SK-N-SH (cell line): ENCODE measurements at regions not wholly inside any gene's neighbourhood (a gene's known extent, or its start where the extent isn't known, plus 50 kb on each side); places are given as distances from the start of the nearest gene placed in this dataset.

Source experiments
- CTCF ChIA-PET: fragments of 300-600, 350-600 bp; formaldehyde crosslinking; extraction: SDS; loops from one replicate; lab custom pipeline; 2021; lab: Yijun Ruan, JAX
- POLR2A ChIA-PET: fragments of 350-600 bp; sonication (Branson Sonifier 250); formaldehyde crosslinking; extraction: SDS; loops from one replicate; lab custom pipeline; 2020; ENCODE audit warnings: antibody characterized with exemption, inconsistent platforms; lab: Yijun Ruan, JAX
- DNase-seq: peaks from one replicate; pipeline ENCODE4 v3.0.0; 2012
- H2AFZ ChIP-seq: fragments of 200-600 bp; sonication (generic); 2 replicates; pipeline ENCODE4 v1.8.1; 2016; ENCODE audit warnings: antibody characterized with exemption, mild to moderate bottlenecking, low read depth
- H3F3A ChIP-seq: fragments of 200-600 bp; sonication (generic); replicated peaks from 2 replicates; pipeline ENCODE3; 2016; ENCODE audit warnings: antibody characterized with exemption, mild to moderate bottlenecking; ENCODE audit not compliant: insufficient read depth
- H3K27ac ChIP-seq, 2 experiments: fragments of 200-500 bp in 1 of 2; fragments of 200-600 bp in 1 of 2; sonication (Bioruptor generic) in 1 of 2; sonication (generic), shearing (Covaris generic) in 1 of 2; 2 replicates each; pipeline versions ENCODE4 v1.5.1 to v1.6.1; 2014 to 2016; ENCODE audit warnings: low read depth in 2 of 2, inconsistent platforms in 1 of 2, low read length in 1 of 2, mild to moderate bottlenecking in 1 of 2, mixed read lengths in 1 of 2
- H3K27me3 ChIP-seq: fragments of 200-600 bp; sonication (generic), shearing (Covaris generic); 2 replicates; pipeline ENCODE4 v1.6.1; 2016; ENCODE audit warnings: mixed run types; ENCODE audit not compliant: insufficient read depth
- H3K36me3 ChIP-seq, 2 experiments: fragments of 200-500 bp in 1 of 2; fragments of 200-600 bp in 1 of 2; sonication (Bioruptor generic) in 1 of 2; sonication (generic) in 1 of 2; replicated peaks in 1 of 2; 2 replicates each; pipeline versions ENCODE3 to v1.5.1; 2014 to 2016; ENCODE audit warnings: low read length in 1 of 2, mild to moderate bottlenecking in 1 of 2; ENCODE audit not compliant: insufficient read depth in 2 of 2, control insufficient read depth in 1 of 2
- H3K4me1 ChIP-seq, 2 experiments: fragments of 200-500 bp in 1 of 2; fragments of 200-600 bp in 1 of 2; sonication (Bioruptor generic) in 1 of 2; sonication (generic), shearing (Covaris generic) in 1 of 2; 2 replicates each; pipeline versions ENCODE4 v1.5.1 to v1.6.1; 2014 to 2016; ENCODE audit warnings: low read depth in 1 of 2, low read length in 1 of 2, mixed run types in 1 of 2; ENCODE audit not compliant: insufficient read depth in 2 of 2, control insufficient read depth in 1 of 2
- H3K4me2 ChIP-seq: fragments of 200-600 bp; sonication (generic), shearing (Covaris generic); 2 replicates; pipeline ENCODE4 v1.6.1; 2017; ENCODE audit warnings: mixed run types
- H3K4me3 ChIP-seq, 2 experiments: fragments of 200-500 bp in 1 of 2; fragments of 200-600 bp in 1 of 2; sonication (Bioruptor generic) in 1 of 2; sonication (generic), shearing (Covaris generic) in 1 of 2; 2 replicates each; pipeline versions ENCODE4 v1.5.1 to v1.8.1; 2014 to 2016; ENCODE audit warnings: low read depth in 2 of 2, inconsistent platforms in 1 of 2, low read length in 1 of 2, mild to moderate bottlenecking in 1 of 2, mixed read lengths in 1 of 2, moderate library complexity in 1 of 2
- H3K79me2 ChIP-seq: fragments of 200-600 bp; sonication (generic); 2 replicates; pipeline ENCODE4 v1.8.1; 2017; ENCODE audit warnings: mild to moderate bottlenecking; ENCODE audit not compliant: insufficient read depth
- H3K9ac ChIP-seq: fragments of 200-600 bp; sonication (generic); 2 replicates; pipeline ENCODE4 v1.6.1; 2017; ENCODE audit warnings: mixed run types
- H3K9me2 ChIP-seq: fragments of 200-600 bp; sonication (generic); 2 replicates; pipeline ENCODE4 v1.6.1; 2017; ENCODE audit warnings: mixed run types
- H3K9me3 ChIP-seq: fragments of 200-600 bp; sonication (generic); 2 replicates; pipeline ENCODE4 v1.6.1; 2017; ENCODE audit warnings: mixed run types, mild to moderate bottlenecking, moderate library complexity
- H4K20me1 ChIP-seq: fragments of 200-600 bp; sonication (generic); 2 replicates; pipeline ENCODE4 v1.6.1; 2017; ENCODE audit warnings: mild to moderate bottlenecking, mixed run types; ENCODE audit not compliant: insufficient read depth
- CTCF ChIP-seq: fragments of 200-600 bp; sonication (generic); IDR thresholded peaks from 2 replicates; pipeline ENCODE4 v1.6.1; 2017; ENCODE audit warnings: antibody characterized with exemption, mild to moderate bottlenecking, moderate library complexity
- ELF1 ChIP-seq: IDR thresholded peaks from 2 replicates; pipeline ENCODE4 v1.4.0; 2012
- EP300 ChIP-seq, 2 experiments: IDR thresholded peaks; 2 replicates each; pipeline versions ENCODE4 v1.4.0 to v1.6.1; 2012; ENCODE audit warnings: borderline replicate concordance in 1 of 2, low read depth in 1 of 2, low read length in 1 of 2
- EZH2phosphoT487 ChIP-seq: fragments of 200-600 bp; sonication (generic); IDR thresholded peaks from 2 replicates; pipeline ENCODE4 v1.6.1; 2017; ENCODE audit warnings: low read depth, mixed run types, mild to moderate bottlenecking, antibody characterized with exemption, moderate library complexity, borderline replicate concordance
- FOSL2 ChIP-seq: IDR thresholded peaks from 2 replicates; pipeline ENCODE4 v1.4.0; 2012; ENCODE audit warnings: low read depth, mild to moderate bottlenecking, moderate library complexity, borderline replicate concordance
- FOXM1 ChIP-seq: IDR thresholded peaks from 2 replicates; pipeline ENCODE4 v1.4.0; 2012; ENCODE audit warnings: low read depth, mild to moderate bottlenecking
- GATA2 ChIP-seq: sonication (generic); formaldehyde crosslinking; IDR thresholded peaks from 2 replicates; pipeline ENCODE4 v1.5.0; 2020; ENCODE audit warnings: mild to moderate bottlenecking, missing genetic modification reagents
- IRF3 ChIP-seq: fragments of 150-350 bp; IDR thresholded peaks from 2 replicates; pipeline ENCODE4 v1.6.1; 2016; ENCODE audit warnings: mild to moderate bottlenecking, low read depth, low read length
- MXI1 ChIP-seq: IDR thresholded peaks from 2 replicates; pipeline ENCODE4 v1.6.1; 2012; ENCODE audit warnings: mild to moderate bottlenecking, low read depth, low read length, improper control_type of control experiment
- NRF1 ChIP-seq: IDR thresholded peaks from 2 replicates; pipeline ENCODE4 v1.6.1; 2012; ENCODE audit warnings: low read depth, mild to moderate bottlenecking, low read length
- PBX3 ChIP-seq: IDR thresholded peaks from 2 replicates; pipeline ENCODE4; 2012
- POLR2AphosphoS5 ChIP-seq: IDR thresholded peaks from 2 replicates; pipeline ENCODE4 v1.6.1; 2012; ENCODE audit warnings: low read depth, low read length
- RAD21 ChIP-seq: IDR thresholded peaks from 2 replicates; pipeline ENCODE4 v1.6.1; 2012; ENCODE audit warnings: mild to moderate bottlenecking, low read length
- REST ChIP-seq: IDR thresholded peaks from 2 replicates; pipeline ENCODE4 v1.6.1; 2012; ENCODE audit warnings: mild to moderate bottlenecking, low read depth, low read length, moderate library complexity
- SMC3 ChIP-seq: IDR thresholded peaks from 2 replicates; pipeline ENCODE4 v1.6.1; 2012; ENCODE audit warnings: low read depth, low read length, improper control_type of control experiment
- TAF1 ChIP-seq: IDR thresholded peaks from 2 replicates; pipeline ENCODE4 v1.6.1; 2012; ENCODE audit warnings: low read depth, mild to moderate bottlenecking, low read length, moderate library complexity, borderline replicate concordance
- TCF12 ChIP-seq: IDR thresholded peaks from 2 replicates; pipeline ENCODE4 v1.4.0; 2012
- USF1 ChIP-seq: IDR thresholded peaks from 2 replicates; pipeline ENCODE4 v1.4.0; 2012; ENCODE audit warnings: low read depth, borderline replicate concordance
- YY1 ChIP-seq: IDR thresholded peaks from 2 replicates; pipeline ENCODE4 v1.4.0; 2012; ENCODE audit warnings: low read depth, mild to moderate bottlenecking
- WGBS: methylation state at CpG from one replicate; pipeline ENCODE4 v1.1.6; 2017; ENCODE audit warnings: low lambda C conversion rate; 5-methylcytosine and 5-hydroxymethylcytosine counted together

GRCh38 chr12:23361971-23362370, 587.5 kb downstream of the SOX5 start:
- Histone ChIP-seq H3K36me3 (no peaks in the 10 kb centered on the region), H3K9me3 (no peaks in the 10 kb centered on the region), H2AFZ (no peak overlapping the region), H3K9ac (no peak overlapping the region), H3K27ac (no peak overlapping the region), H4K20me1 (no peaks in the 10 kb centered on the region), H3K9me2 (no peaks in the 10 kb centered on the region), H3K4me1 (no peaks in the 10 kb centered on the region), H3K4me3 (no peak overlapping the region), H3K27me3 (no peaks in the 10 kb centered on the region), H3K79me2 (no peaks in the 10 kb centered on the region), H3K4me2 (no peak overlapping the region), H3F3A (no peaks in the 10 kb centered on the region)
- no peak for DNase-seq
- TF ChIP-seq FOXM1 (no peak), NRF1 (no peak), EZH2phosphoT487 (no peak), RAD21 (no peak), MXI1 (no peak), IRF3 (no peak), TCF12 (no peak), FOSL2 (no peak), ELF1 (no peak), POLR2AphosphoS5 (no peak), PBX3 (no peak), TAF1 (no peak), GATA2 (no peak), YY1 (no peak), REST (no peak), SMC3 (no peak), USF1 (no peak), EP300 (IDR thresholded peaks at IDR 0.05; ENCODE audit: borderline replicate concordance in 1 of 2, low read depth in 1 of 2, low read length in 1 of 2) (no peak), CTCF (no peak)
- ChIA-PET POLR2A (no interaction called here), CTCF (no interaction called here)
- WGBS, result 51% methylated on average over 6 of the region's 6 CpGs
